ENCODE measurements at regions not wholly inside any gene's neighbourhood (a gene's known extent, or its start where the extent isn't known, plus 50 kb on each side); places are given as distances from the start of the nearest gene placed in this dataset.
"Not testable (repeated sequence)": the region's sequence is repeated elsewhere in the genome, so short reads cannot be mapped to it uniquely, and the experiment has no call there.

DNA sequence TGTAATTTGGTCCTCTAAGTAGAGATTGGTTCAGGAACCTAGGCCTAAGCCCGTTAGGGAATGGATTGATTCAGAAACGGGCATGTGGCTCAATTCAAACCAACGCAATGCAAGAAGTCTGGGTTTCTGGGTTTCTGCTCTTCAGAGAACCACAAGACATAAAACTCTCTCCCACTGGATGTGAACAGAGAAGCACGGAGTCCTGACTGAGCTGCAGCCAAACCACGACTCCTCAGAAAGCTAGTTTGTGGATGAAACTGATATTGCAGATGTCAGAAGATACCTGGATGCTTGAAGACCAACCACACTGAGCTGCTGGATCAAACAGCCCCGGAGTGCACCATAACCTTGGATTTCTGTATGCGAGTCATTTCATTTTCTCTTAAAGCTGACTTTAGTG, 50.0 kb downstream of the SOD2 start:
- DNase-seq (ENCODE audit: low read depth in 4 of 4, low spot score in 1 of 4): no peak

DNA sequence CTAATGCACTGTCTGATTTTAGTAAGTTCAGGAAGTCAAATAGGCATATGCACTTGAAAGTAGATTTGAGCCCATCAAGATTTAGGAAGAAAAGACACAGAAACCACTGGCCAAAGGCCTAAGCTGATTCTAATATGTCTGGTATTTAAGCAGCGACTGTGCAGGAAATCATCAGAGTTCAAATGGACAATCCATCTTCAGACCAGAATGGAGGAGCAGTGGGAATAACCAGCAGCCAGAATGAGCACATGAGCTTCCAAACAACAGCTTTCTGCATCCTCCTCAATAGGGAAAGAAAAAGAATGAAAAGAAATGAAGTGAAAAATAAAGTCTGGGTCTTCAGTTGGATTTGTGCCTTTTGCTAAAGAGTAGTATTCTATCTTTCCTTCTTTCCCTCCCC, 50.6 kb downstream of the SOD2 start:
- DNase-seq (ENCODE audit: low read depth in 4 of 4, low spot score in 1 of 4): no peak

DNA sequence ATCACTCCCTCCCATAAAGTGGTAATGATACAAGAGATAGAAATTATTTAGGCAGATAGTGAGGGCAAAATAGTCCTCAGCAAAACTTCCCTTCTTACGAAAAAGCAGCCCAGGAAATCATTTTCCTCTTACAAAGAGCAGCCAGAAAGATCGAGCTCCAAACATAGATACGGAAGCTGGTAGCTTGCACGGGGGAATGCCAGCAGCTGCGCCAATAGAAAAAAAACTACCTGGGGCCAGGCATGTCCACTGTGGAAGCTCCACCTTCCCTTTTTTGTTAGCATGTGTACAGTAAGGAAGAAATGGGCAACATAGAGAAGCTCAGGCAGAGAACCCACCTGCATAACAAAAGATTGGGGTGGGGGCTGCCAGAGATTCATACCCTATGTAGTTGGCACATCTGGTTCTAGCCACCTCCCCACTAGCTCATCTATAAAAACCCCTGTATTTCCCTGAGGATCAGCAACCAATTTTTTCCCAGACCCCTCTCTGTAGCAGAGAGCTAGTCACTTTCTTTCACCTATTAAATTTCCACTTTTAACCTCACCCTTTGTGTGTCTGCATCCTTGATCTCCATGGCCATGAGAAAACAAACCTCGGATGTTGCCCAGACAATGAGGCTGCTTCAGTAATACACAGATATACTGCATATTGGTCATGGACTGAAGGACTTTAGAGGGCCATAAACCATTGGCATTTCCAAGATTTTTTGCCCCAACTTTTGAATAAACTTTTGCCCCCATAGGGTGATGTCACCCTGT, 52.1 kb downstream of the SOD2 start:
- no peak for DNase-seq (ENCODE audit: low read depth in 4 of 4, low spot score in 1 of 4)

DNA sequence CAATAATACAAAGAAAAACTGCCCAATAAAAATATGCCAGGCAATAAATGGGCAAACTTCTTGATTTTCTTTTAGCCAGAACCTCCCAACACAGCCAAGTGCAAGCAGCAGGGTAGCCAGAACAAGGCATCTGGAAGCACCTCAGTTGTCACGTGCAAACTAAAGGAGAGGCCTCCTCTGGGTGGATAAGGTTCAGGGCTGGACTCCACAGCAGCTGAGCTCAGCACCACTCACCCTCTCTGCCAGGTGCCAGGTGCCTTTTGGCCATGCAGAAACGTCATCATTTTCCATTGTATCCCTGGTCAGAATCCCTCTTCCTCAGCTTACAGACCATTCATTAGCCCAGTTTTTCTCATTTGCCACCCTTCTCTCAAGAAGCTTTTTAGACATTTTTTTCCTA, 52.7 kb downstream of the SOD2 start:
- DNase-seq (ENCODE audit: low read depth in 4 of 4, low spot score in 1 of 4): no peak

DNA sequence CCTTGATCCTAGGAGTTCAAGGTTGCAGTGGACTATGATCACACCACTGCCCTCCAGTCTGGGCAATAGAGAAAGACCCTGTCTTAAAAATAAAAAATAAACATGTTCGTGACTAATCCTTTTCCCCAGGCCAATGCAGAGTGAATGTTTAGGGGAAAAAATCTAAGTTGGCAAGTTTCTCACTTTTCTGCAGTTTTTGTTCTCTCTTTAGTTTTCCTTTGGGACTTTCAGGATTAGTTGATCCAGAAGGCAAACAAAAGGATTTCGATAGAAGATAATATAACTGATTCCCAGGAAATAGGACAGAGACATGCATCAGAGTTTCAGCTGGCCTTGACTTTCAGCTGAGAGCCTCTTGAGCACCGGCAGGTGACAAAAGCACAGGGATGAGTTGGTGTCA, 53.3 kb downstream of the SOD2 start:
- no peak for DNase-seq (ENCODE audit: low read depth in 4 of 4, low spot score in 1 of 4)

DNA sequence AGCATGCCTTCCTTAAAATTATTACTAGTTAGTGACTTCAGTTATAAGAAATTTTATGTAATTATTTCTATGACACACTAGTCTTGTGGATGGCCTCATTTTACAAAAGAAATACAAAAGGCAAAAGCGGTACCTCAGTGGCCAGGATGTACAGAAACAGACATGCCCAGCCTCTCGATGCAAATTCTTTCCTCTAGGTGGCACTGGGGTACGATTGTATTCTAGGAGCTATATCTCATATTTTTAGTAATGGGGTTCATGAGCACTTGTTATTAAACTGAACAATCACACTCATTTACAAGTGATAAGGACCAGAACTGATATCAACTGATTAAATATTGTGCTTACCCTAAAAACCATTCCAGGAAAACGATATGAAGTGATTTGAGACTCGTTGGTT, 59.8 kb downstream of the SOD2 start:
- DNase-seq (ENCODE audit: low read depth in 4 of 4, low spot score in 1 of 4): no peak

DNA sequence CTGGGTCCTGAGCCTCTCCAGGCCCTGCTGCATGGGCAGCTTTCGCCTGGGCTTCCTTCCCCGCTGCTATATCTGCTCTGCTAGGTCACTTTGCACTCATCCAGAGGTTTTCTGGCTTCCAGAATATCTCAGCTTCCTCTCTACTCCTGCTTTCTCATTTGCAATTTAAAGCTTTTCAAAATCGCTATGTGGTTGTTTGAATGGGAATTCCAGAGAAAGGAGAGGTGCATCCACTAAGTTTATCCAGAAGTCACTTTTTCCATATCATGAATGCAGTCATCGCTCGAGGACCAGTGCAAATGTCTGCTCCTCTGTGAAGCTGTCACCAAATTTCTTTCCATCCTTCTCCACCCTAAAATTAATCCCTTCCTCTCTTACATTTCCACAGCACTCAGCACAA, 61.2 kb downstream of the SOD2 start:
- DNase-seq (ENCODE audit: low read depth in 4 of 4, low spot score in 1 of 4): no peak

DNA sequence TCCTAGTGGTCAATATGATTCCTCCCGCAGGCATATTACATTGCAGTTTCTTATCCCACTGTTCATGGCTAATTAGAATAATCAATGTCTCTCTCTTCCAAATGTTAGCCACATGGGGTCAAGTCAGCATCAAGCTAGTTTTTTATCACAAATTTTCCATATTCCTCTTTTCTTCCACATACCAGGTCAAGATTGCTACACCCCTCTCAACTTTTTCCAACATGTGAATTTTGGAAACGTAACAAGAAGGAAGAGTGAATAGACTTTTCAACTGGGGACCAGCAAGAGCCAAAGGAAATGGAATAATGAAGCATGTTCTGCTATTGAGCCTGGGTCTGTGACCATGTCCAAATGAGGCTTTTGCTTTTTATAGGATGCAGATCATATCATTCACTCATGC, 65.1 kb downstream of the SOD2 start:
- DNase-seq (ENCODE audit: low read depth in 4 of 4, low spot score in 1 of 4): no peak

DNA sequence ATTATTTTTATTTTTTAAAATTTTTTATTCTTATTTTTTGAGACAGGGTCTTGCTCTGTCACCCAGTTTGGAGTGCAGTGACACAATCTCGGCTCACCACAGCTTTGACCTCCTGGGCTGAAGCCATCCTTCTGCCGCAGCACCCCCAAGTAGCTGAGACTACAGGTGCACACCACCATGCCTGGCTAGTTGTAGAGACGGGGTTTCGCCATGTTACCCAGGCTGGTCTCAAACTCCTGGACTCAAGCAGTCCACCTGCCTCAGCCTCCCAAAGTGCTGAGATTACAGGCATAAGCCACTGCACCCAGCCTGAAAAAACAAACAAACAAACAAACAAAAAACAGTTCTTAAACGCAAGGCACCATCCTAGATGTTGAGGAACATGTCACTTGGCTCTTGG, 66.5 kb downstream of the SOD2 start:
- not testable (repeated sequence) for DNase-seq (ENCODE audit: low read depth in 4 of 4, low spot score in 1 of 4)

DNA sequence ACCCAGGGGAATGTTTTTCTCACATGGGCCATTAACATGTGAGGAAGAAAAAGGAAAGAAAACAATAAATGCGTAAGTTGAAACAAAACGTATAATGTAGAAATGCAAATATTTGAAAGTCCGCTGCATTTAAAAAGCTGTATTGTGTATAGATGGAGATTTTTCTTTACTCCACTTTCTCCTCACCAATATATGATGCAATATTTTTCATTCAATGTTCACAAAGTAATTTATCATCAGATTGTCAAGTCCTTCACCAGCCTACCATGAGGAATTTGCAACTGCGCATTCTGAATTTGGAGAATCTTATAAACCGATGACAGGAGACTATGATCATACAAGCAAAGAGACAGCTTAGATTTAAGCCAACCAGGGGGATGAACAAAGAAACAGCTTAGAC, 69.9 kb downstream of the SOD2 start:
- DNase-seq (ENCODE audit: low read depth in 4 of 4, low spot score in 1 of 4): no peak

DNA sequence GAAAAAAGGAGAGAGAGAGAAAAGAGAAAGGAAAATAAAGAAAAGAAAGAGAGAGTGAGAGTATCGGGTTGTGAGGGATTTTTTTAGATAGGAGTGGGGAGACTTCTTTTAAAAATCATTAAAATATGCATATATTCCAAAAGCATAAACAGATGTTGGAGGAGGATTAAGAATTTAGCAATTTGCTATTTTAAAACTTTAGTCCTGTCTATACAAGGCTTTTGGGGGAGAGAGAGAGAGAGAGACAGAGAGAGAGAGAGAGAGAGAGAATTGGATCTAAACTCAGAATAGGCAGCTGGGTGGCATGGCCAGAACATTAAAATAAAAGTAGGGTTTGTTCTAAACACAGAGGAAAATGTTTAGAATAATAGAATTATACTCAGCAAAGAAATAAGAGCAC, 72.1 kb downstream of the SOD2 start:
- DNase-seq (ENCODE audit: low read depth in 4 of 4, low spot score in 1 of 4): no peak

DNA sequence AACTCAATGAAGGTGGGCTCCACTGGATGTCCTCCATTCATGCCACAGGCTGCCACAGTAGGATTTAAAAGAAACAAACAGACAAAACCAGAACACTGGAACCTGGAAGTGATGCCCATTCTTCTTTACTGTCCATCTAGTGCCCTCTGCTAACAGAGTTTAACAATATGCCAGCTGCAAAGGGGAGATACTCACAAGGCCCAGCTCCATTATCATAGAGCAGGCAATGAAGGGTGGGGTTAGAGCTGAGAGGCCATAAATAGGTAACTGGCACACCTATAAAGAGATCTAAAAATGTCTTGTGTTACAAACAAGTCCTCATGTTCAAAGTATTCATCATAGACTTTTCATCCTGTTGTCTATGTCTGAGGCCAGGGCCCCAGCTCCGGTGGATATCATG, 75.6 kb downstream of the SOD2 start:
- no peak for DNase-seq (ENCODE audit: low read depth in 4 of 4, low spot score in 1 of 4)

DNA sequence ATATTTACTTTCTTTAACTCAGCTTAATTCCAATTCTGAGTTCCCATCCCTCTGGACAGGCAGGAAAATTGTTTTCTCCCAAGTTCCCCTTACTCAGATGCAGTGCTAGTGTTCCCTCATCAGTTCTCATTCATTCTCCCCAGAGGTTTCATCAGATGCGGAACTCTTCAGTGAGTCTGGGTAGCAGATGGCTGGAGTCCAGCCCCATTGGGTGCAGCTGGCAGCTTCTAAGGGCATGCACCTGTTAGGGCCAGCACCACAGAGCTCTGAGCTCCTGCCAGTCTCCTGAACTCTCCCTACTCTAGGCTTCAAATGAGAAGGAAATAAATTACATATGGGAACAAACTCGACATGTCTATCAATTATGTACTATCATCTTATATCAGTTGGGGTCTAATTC, 76.6 kb downstream of the SOD2 start:
- DNase-seq (ENCODE audit: low read depth in 4 of 4, low spot score in 1 of 4): no peak

DNA sequence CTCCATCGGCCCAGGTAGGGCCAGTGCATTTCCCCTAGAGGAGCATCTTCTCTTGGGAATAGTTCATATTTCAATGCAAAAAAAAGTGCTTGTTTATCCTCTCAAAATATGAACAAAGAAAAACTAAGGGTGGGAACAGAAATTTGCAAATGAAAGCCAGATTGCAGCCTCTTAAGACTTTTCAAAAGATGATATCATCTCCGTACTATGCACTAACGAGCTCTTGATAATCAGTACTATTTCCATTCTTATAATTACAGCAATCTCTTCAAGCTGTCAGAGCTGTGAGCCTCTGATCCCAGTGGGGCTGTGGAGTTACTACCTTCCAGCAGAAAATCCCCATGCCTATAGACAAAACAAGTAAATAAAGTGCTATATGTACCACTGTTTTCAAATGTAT, 77.1 kb downstream of the SOD2 start:
- no peak for DNase-seq (ENCODE audit: low read depth in 4 of 4, low spot score in 1 of 4)

DNA sequence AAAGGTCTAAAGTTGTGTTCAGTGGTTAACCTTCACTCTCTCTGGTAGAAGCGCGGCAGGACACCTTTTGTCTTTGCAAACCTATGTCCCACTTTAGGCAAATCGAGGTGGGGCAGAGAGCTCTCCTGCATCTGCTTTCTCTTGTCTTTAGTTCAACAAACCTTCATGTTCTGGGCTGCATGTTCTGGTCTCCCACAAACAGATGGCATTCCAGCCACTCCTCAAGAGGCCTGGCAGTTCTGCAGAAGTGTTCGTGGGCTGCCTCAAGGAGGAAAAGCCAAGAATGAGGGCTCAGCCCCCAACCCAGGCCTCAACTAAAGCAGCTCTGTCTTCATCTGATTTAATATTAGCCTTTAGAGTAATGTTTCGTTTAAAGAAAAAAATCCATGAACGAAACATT, 82.2 kb downstream of the SOD2 start:
- no peak for DNase-seq (ENCODE audit: low read depth in 4 of 4, low spot score in 1 of 4)

DNA sequence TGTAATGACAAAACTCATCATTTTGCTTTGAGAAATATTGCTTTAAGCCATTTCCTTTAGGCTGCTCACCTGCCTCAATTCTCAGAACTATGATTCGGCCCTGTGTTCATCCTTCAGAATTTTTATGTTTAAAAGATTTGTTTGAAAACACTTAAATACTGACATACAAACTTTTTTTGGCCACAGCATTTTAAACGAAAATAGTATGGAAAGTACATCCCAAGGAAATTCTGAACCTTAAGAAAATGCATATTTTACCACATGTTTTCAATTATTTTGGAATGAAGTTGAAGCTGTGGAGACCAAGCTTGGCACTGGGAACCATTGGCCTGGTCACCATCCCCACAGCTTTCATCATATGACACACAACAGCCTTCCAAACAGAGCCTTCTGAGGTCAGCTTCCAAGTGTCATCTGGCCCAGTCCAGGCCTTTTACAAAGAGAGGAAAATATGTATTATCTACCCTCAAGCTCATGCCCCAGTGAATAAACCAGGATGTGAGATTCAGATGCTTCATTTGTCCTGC, 83.3 kb downstream of the SOD2 start:
- DNase-seq (ENCODE audit: low read depth in 4 of 4, low spot score in 1 of 4): no peak

DNA sequence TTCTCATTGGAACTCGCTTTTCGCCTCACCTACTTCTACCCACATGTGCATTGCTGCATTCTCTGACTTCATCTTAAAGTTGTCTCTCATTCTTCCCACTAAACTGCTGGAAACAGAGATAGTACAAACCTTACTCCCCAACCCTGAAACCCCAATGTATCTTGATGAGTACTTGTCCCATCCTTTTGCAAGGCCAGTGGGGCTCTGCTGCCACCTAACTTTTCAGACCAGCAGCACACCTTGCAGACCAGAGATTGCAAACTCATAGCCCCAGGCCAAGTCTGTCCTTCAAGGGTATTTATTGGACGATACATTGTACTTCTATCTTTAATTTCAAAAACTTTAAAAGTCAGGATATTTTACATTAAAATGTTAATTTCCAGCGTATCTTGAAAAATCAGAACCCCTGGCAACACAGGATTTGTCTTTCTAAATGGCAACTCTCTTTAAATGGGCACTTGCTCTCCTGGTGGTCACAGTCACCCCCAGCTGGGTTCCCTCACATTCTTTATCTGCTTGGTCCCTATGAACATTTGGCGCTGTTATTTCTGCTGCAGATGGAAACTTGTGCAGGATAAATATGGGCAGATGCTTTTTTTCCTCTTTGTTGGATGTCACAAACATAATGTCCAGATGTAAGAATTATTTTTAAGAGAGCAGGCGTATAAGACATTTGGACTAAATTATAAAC, 83.9 kb downstream of the SOD2 start:
- DNase-seq (ENCODE audit: low read depth in 4 of 4, low spot score in 1 of 4): no peak

DNA sequence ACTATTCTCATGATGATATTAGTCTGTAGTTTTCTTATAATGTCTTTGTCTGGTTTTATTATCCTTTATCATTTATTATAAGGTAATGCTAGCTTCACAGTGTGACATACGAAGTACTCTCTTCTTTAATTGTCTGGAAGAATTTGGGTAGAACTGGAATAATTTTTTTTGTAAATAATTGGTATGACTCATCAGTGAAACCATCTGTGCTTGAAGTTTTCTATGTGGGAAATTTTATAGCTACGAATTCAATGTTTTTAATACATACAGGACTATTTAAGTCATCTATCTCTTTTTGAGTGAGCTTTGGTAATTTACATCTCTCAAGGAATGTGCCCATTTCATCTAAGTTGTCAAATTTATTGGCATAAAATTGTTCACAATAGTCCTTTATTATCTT, 86.3 kb downstream of the SOD2 start:
- DNase-seq (ENCODE audit: low read depth in 4 of 4, low spot score in 1 of 4): no peak

DNA sequence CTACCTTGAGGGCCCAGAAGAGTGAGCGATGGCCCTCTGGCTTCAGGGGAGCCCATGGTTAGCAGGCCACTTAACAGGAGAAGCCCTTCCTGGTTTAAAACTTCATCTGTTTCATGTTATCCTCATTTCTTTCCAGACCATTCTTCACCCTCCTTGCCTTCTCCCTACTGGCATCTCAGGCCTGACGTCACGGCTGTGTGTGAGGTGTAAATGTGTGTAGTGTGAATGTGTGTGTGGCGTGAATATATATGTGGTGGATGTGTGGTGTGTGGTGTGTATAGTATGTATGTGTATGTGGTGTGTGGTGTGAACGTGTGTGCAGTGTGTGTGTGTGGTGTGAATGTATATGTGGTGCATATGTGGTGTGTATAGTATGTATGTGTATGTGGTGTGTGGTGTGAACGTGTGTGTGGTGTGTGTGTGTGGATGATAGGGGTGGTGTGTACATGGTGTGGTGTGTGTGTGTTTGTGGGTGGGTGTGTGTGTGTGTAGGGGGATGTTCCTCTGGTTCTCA, 88.5 kb downstream of the SOD2 start:
- no peak for DNase-seq (ENCODE audit: low read depth in 4 of 4, low spot score in 1 of 4)

DNA sequence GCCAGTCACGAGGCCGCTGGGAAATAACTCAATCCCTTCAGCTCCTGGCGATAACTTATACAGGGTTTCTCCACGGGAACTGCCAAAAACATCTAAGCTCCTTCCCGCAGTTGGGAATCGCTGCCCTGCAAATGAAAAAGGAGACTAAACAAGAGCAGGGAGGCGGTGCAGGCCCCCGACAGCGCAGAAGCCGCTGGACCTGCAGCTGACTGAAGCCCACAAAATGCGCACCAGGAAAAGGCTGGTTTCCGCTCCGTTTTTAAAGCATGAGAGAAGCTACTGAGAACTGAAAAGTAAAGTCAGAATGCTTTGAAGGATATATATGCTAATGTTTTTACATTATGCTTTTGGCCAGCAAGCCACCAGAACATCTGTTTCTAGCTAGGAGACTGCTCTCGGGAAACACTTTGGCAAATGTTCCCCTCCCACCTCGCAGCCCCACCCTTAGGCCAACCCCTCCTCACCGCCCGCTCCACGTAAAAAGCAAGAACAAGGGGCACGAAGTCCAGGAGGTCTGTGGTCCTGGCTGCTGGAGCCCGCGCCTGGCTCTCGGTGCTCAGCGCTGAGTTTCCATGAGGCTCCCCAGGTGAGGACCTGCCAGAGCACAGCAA, 90.5 kb downstream of the SOD2 start:
- no peak for DNase-seq (ENCODE audit: low read depth in 4 of 4, low spot score in 1 of 4)

DNA sequence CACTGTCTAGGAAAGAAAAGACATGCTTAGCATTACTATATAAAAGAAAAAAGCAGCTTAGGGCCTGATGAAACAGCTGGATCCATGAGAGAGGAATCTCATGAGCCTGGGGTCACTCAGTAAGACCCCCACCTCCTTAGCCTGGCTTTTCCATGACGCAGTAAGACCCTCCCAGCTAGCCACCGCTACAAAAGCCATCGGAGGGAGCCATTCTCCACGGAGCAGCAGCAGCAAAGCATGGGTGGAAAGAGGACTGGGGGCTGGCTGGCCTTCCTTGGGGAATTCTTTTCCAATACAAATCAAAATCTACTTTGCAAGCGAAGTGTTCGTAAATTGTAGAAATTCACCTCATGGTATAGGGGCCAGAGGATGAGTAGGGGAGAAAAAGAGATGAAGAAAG, 91.8 kb downstream of the SOD2 start:
- no peak for DNase-seq (ENCODE audit: low read depth in 4 of 4, low spot score in 1 of 4)

DNA sequence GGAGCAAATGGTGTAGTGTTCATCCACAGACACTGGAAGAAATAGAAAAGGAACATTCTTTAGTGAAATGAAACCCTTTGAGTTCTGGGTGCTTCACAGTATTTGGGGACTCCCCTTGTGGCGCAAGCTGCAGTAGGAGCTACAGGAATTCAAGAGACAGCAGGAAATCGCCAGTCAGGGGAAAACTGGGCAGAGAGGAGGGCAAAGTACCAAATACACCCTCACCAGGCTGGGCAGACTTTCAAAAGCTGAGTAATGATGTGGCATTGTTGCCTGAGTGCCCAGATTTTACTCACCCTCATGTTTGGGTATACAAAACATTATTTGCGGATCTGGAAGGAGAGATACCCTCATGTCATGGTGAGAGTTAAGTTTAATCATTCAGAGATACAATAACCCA, 97.9 kb downstream of the SOD2 start:
- DNase-seq (ENCODE audit: low read depth in 4 of 4, low spot score in 1 of 4): peak in 1 of 4 experiments; percentile 4
